ENCODE measurements at regions not wholly inside any gene's neighbourhood (a gene's known extent, or its start where the extent isn't known, plus 50 kb on each side); places are given as distances from the start of the nearest gene placed in this dataset.

- TF ChIP-seq POLR2AphosphoS5 (IDR thresholded peaks at IDR 0.05) (no peak), POLR2A (IDR thresholded peaks at IDR 0.05) (no peak), CTCF (IDR thresholded peaks at IDR 0.05) (no peak)
Observed at GRCh38 chr12:53820514-53821306, 68.9 kb upstream of the CISTR start.
